Coronary artery (tissue), 2 donors: ENCODE measurements at regions not wholly inside any gene's neighbourhood (a gene's known extent, or its start where the extent isn't known, plus 50 kb on each side); places are given as distances from the start of the nearest gene placed in this dataset.

Source experiments
- DNase-seq: peaks from one replicate; pipeline ENCODE4 v3.0.0-alpha.2; 2017; ENCODE audit warnings: low spot score
- H3K27ac ChIP-seq, 2 donors: fragments of 200-600 bp; sonication (generic); one replicate each; pipeline ENCODE4 v1.5.1; 2016 to 2019
- H3K4me3 ChIP-seq: fragments of 200-600 bp; sonication (generic); 2 replicates; pipeline ENCODE4 v1.5.1; 2016; ENCODE audit warnings: mild to moderate bottlenecking, moderate library complexity
- TF ChIP-seq, protein P1 (sequence below): fragments of 200-600 bp; sonication (generic); IDR thresholded peaks from one replicate; pipeline ENCODE4 v1.5.1; 2019; ENCODE audit warnings: antibody characterized with exemption

DNA sequence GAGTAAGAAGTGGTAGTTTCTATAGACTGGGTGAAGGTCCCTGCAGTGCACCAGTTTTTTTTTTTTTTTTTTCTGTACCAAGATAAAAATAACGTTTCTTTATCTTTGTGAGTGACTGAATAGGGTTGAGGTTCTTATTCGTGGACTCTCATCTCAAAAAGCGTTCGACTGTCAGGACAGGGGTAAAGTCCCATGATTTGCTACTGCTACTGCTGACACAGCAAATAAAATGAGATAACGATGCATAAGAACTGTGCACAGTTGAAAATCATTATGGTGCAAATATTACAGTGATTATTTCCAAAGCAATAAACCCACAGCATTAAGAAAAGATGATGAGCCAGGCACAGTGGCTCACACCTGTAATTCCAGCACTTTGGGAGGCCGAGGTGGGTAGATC is 482.0 kb upstream of the CHST9 start:
- TF ChIP-seq, protein P1, sequence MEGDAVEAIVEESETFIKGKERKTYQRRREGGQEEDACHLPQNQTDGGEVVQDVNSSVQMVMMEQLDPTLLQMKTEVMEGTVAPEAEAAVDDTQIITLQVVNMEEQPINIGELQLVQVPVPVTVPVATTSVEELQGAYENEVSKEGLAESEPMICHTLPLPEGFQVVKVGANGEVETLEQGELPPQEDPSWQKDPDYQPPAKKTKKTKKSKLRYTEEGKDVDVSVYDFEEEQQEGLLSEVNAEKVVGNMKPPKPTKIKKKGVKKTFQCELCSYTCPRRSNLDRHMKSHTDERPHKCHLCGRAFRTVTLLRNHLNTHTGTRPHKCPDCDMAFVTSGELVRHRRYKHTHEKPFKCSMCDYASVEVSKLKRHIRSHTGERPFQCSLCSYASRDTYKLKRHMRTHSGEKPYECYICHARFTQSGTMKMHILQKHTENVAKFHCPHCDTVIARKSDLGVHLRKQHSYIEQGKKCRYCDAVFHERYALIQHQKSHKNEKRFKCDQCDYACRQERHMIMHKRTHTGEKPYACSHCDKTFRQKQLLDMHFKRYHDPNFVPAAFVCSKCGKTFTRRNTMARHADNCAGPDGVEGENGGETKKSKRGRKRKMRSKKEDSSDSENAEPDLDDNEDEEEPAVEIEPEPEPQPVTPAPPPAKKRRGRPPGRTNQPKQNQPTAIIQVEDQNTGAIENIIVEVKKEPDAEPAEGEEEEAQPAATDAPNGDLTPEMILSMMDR: no peak
- Histone ChIP-seq H3K4me3 (no peak overlapping the region), H3K27ac (no peak overlapping the region)
- DNase-seq: no peak

DNA sequence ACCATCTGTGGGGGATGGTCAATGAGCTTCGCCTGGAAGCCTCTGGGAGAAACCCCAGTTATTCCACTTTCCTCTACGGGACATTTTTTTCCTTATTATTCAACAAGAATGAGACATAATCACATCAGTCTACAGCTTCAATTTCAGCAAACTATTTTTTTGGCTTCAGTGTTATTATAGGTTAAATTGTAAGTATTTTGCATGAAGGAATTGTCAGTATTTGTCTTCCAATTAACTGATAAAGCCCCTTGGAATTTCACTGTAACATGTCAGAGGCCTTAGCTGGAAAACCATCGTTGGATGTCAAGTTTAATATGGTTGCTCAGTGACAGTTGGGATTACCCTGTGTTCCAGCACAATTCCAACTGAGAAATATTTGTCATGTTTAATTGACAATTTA is 480.9 kb upstream of the CHST9 start:
- no peak for DNase-seq
- H3K4me3 ChIP-seq: no peak overlapping the region
- no peak overlapping the region for H3K27ac ChIP-seq
- TF ChIP-seq, protein P1: no peak

DNA sequence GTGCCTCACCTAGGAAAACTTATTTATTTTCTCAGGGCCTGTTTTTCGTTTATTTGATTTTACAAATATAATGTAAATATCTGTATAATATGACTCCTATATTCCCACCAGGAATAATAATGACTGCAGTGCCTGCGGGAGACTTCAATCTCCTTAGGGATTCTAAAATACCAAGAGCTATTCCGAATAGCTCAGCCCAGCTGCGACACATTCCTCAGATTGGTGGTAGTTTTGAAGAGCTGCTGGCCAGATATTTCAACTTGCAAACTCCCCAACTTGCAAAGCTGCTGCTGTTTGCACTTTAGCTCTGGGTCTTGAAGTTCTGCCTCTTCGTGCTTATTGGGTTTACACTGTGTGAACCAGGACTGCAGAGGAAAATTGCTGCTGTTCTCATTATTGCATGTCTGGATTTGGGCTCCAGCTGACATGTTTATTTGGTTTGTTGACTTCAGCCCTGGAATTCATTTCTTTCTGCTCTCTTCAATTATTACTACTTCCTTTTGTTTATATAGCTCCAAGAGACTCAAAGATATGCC is 480.2 kb upstream of the CHST9 start:
- H3K4me3 ChIP-seq: no peak overlapping the region
- TF ChIP-seq, protein P1: no peak
- DNase-seq: no peak
- no peak overlapping the region for H3K27ac ChIP-seq

DNA sequence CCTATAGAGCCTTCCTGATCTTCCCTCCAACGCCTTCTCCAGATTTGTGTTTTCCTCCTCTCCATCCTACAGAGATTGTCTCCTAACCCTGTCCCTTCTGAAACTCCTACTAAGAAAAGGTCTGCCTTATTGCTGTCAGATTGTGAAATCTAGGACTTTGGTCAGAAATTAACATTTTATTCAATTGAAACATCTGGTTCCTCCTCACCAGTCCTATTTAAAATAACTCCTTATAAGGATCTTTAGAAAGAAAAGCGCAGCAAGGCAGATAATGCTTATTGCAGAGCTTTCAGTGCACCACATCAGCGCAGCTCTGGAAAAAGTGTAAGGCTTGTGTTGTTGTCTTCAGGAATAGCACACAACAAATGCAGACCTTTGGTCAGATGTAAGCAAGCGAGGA is 477.8 kb upstream of the CHST9 start:
- H3K4me3 ChIP-seq: no peak overlapping the region
- DNase-seq: no peak
- no peak overlapping the region for H3K27ac ChIP-seq
- TF ChIP-seq, protein P1: no peak

DNA sequence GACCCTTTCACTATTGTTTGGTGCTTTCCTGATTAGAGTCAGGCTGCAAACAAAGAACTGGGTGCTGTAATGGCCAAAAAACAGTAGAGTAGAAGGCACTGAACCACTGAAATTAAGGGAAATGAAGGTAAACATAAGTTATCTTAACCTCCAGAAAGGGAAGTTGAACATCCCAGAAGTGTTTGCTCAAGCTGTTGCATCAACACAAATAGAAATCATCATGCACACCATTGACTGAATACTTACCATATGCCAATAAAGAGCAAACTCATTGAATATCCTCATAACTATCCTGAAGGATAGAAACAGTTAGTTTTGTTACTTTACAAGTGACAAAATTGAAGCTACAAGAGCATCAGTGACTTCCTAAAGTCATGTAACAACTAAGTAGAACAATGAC is 477.4 kb upstream of the CHST9 start:
- no peak for DNase-seq
- TF ChIP-seq, protein P1: no peak
- Histone ChIP-seq H3K4me3 (no peak overlapping the region), H3K27ac (no peak overlapping the region)

DNA sequence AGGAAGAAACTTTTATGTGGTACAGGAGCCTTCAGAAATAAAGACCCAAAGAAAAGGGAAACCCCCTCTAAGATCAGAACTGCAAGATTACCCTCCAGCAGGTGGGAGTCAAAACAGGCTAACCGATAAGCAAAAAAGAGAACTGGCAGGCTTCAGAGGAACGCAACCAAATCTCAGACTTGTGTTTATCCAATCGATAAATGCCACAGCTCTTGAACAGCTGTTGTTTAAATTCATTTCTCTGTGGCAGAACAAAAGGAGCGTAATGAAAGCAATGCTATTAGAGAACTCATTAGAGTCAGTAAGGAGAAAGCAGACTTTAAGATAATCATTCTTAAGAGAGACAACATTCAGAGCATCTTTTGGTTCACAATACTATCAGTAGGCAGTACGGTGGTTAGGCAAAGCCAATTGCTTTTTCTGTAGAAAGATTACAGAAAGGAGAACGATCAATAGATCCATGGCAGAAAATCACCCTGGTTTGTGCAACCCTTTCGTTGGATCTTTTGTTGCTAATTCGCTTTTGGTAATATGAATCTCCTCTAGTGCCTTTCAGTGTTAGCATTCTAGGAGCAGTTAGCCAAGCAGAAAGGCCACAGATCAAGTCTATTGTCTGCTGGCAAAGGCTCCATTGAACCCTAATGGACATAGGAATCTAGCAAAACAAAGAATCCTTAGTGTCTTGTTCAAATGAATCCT is 476.4 kb upstream of the CHST9 start:
- TF ChIP-seq, protein P1: no peak
- no peak for DNase-seq
- H3K27ac ChIP-seq: no peak overlapping the region
- H3K4me3 ChIP-seq: no peak overlapping the region

DNA sequence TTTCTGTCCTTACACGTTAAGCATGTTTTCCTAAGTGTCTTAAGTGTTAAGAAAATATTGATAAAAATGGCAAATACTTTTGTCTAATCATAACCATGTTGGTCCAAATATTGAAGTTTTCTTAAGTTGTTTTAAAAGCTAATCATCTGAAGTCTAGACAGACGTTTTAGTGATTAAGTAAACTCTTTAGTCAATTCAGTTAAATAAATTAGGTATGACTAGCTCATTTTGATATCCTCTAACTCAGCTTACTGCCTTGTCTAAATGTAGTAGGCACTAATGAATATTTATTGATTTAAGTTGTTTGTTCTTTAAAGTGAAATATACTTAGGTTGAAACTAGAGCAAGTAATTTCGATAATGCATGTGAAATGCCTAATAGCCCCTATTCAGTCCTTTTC is 471.8 kb upstream of the CHST9 start:
- no peak overlapping the region for H3K4me3 ChIP-seq
- no peak overlapping the region for H3K27ac ChIP-seq
- TF ChIP-seq, protein P1: no peak
- no peak for DNase-seq
